Neuronal stem cell (in vitro differentiated cells): ENCODE measurements at regions not wholly inside any gene's neighbourhood (a gene's known extent, or its start where the extent isn't known, plus 50 kb on each side); places are given as distances from the start of the nearest gene placed in this dataset.

Source experiments
- DNase-seq: peaks from one replicate; pipeline ENCODE4 v3.0.0-alpha.2; 2013; ENCODE audit warnings: low spot score
- H2AFZ ChIP-seq: one replicate; pipeline ENCODE4 v1.6.1; 2013; ENCODE audit warnings: mild to moderate bottlenecking, low read length, inconsistent platforms
- H2AK5ac ChIP-seq: 2 replicates; pipeline ENCODE4 v1.6.1; 2013; ENCODE audit warnings: low read depth, mild to moderate bottlenecking, inconsistent platforms, low read length, moderate library complexity, mixed read lengths
- H2BK120ac ChIP-seq: 2 replicates; pipeline ENCODE4 v1.6.1; 2013; ENCODE audit warnings: low read depth, mild to moderate bottlenecking, inconsistent platforms, low read length, moderate library complexity, mixed read lengths
- H2BK12ac ChIP-seq: one replicate; pipeline ENCODE4 v1.6.1; 2013; ENCODE audit warnings: low read length, inconsistent platforms
- H2BK15ac ChIP-seq: 2 replicates; pipeline ENCODE4 v1.6.1; 2013; ENCODE audit warnings: mild to moderate bottlenecking, low read length, inconsistent platforms, mixed read lengths
- H2BK5ac ChIP-seq: one replicate; pipeline ENCODE4 v1.6.1; 2013; ENCODE audit warnings: inconsistent platforms, mild to moderate bottlenecking, low read length, moderate library complexity
- H3K14ac ChIP-seq: one replicate; pipeline ENCODE4 v1.6.1; 2013; ENCODE audit warnings: low read length, inconsistent platforms
- H3K18ac ChIP-seq: 2 replicates; pipeline ENCODE4 v1.6.1; 2013; ENCODE audit warnings: low read length, inconsistent platforms
- H3K23ac ChIP-seq: 2 replicates; pipeline ENCODE4 v1.6.1; 2013; ENCODE audit warnings: low read depth, mild to moderate bottlenecking, mixed read lengths, low read length, inconsistent platforms; ENCODE audit not compliant: poor library complexity
- H3K27ac ChIP-seq: replicated peaks from 3 replicates; pipeline ENCODE4 v1.5.1; 2013; ENCODE audit warnings: low read length, inconsistent platforms
- H3K27me3 ChIP-seq, 3 experiments: 2 replicates each; pipeline ENCODE4 v1.6.1; 2013; ENCODE audit warnings: low read length in 3 of 3, mild to moderate bottlenecking in 2 of 3, inconsistent platforms in 1 of 3, low read depth in 1 of 3, mixed read lengths in 1 of 3, moderate library complexity in 1 of 3; ENCODE audit not compliant: control insufficient read depth in 3 of 3, insufficient read depth in 3 of 3
- H3K36me3 ChIP-seq, 2 donors: replicated peaks in 1 of 2; 2 replicates each; pipeline ENCODE4 v1.6.1; 2013; ENCODE audit warnings: low read length in 2 of 2; ENCODE audit not compliant: control insufficient read depth in 2 of 2, insufficient read depth in 2 of 2
- H3K4ac ChIP-seq: 2 replicates; pipeline ENCODE4 v1.6.1; 2013; ENCODE audit warnings: inconsistent platforms, mild to moderate bottlenecking, low read length, moderate library complexity
- H3K4me1 ChIP-seq, 2 donors: 1 replicate in 1 of 2; 2 replicates in 1 of 2; pipeline ENCODE4 v1.6.1; 2013; ENCODE audit warnings: low read length in 2 of 2, low read depth in 1 of 2; ENCODE audit not compliant: control insufficient read depth in 2 of 2, insufficient read depth in 1 of 2
- H3K4me2 ChIP-seq: one replicate; pipeline ENCODE4 v1.6.1; 2013; ENCODE audit warnings: mild to moderate bottlenecking, low read length, inconsistent platforms; ENCODE audit not compliant: insufficient read depth, poor library complexity, severe bottlenecking
- H3K4me3 ChIP-seq, 2 donors: 2 replicates each; pipeline ENCODE4 v1.5.1; 2013; ENCODE audit warnings: low read length in 2 of 2, mild to moderate bottlenecking in 2 of 2, inconsistent platforms in 1 of 2, moderate library complexity in 1 of 2
- H3K79me1 ChIP-seq: one replicate; pipeline ENCODE4 v1.6.1; 2013; ENCODE audit warnings: low read depth, mild to moderate bottlenecking, inconsistent platforms, low read length, moderate library complexity
- H3K9ac ChIP-seq: one replicate; pipeline ENCODE4 v1.6.1; 2013; ENCODE audit warnings: mild to moderate bottlenecking, low read depth, low read length, inconsistent platforms; ENCODE audit not compliant: poor library complexity
- H3K9me3 ChIP-seq, 2 donors: replicated peaks in 1 of 2; 2 replicates each; pipeline versions ENCODE3 to v1.6.1; 2013; ENCODE audit warnings: low read length in 2 of 2, mild to moderate bottlenecking in 2 of 2, inconsistent platforms in 1 of 2, low read depth in 1 of 2, mixed read lengths in 1 of 2, moderate library complexity in 1 of 2; ENCODE audit not compliant: control insufficient read depth in 2 of 2, insufficient read depth in 1 of 2
- H4K8ac ChIP-seq: one replicate; pipeline ENCODE4 v1.6.1; 2013; ENCODE audit warnings: low read depth, mild to moderate bottlenecking, inconsistent platforms, low read length, moderate library complexity
- H4K91ac ChIP-seq: one replicate; pipeline ENCODE4 v1.6.1; 2013; ENCODE audit warnings: low read length, low read depth, mild to moderate bottlenecking, inconsistent platforms; ENCODE audit not compliant: poor library complexity
- WGBS, 2 donors: extraction: QIAGEN DNeasy Blood & Tissue Kit; methylation state at CpG; one replicate each; pipeline ENCODE4 v1.1.7; 2013; ENCODE audit warnings: missing lambda C conversion rate in 2 of 2, mixed read lengths in 1 of 2; ENCODE audit not compliant: insufficient read length in 2 of 2, insufficient replicate concordance in 1 of 2; ENCODE audit errors: extremely low coverage in 2 of 2; 5-methylcytosine and 5-hydroxymethylcytosine counted together

DNA sequence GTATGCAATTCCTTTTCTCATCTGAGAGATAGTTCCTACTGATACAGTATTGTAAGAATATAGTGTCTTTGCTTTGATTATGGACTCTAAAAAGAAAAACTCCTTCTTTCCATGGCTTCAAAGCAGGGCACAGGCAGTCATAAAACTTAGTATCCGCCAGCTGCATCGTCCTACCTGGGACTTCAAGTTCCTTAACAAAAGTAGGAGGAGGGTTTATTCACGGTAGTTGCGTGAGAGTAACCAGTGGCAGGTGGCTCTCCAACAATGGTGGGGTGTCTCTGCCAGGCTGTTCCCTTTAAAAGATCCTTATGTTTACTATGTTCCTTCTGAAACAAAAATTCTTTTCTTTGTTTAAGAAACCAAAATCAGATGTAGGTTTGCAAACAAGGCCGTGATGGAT lies 173.5 kb upstream of the DMAC1 start:
- Histone ChIP-seq H2BK120ac (no peak overlapping the region), H4K8ac (no peak overlapping the region), H2BK15ac (no peak overlapping the region), H3K23ac (no peak overlapping the region), H3K14ac (no peak overlapping the region), H3K27me3 (no peaks in the 10 kb centered on the region), H2BK12ac (no peak overlapping the region), H3K18ac (no peak overlapping the region), H3K27ac (no peak overlapping the region), H3K36me3 (no peaks in the 10 kb centered on the region), H3K4ac (no peak overlapping the region), H3K9me3 (no peaks in the 10 kb centered on the region), H2AFZ (no peak overlapping the region), H3K9ac (no peak overlapping the region), H3K4me1 (no peaks in the 10 kb centered on the region), H3K4me2 (no peak overlapping the region), H3K79me1 (no peaks in the 10 kb centered on the region), H2BK5ac (no peak overlapping the region), H4K91ac (no peak overlapping the region), H2AK5ac (no peak overlapping the region), H3K4me3 (no peak overlapping the region)
- DNase-seq, result no peak
- no CpG with 5 or more reads among the region's 5 CpGs for WGBS, 2 donors

DNA sequence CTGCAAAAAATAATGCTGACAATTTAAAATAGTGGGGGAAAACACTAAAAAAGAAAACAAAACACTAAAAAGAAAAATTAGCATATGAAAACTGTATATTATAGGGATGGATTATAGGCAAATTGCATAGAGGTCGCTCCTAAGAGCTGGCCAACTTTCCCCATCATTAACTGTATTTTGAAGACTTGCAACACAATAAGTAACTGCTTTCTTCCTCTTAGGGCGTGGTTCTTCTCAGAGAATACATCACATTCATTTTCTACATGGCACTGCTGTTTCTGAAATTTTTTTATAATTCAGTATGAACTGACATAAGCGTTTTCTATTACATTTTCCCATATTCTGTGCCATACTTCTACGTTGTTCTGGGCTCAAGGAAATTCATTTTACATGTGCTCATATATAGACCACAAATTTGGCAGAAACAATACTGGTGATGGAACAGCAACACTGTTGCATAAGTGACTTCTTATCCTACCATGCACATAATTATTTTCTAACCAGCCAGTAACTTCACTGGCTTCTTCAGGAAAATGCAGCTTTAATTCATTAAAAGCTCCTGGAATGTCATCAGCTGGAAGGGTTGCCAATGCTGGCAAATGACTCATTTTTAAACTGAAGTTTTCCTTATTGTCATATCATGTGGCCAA lies 171.2 kb upstream of the DMAC1 start:
- Histone ChIP-seq H3K23ac (no peak overlapping the region), H2BK15ac (no peak overlapping the region), H3K14ac (no peak overlapping the region), H3K79me1 (no peaks in the 10 kb centered on the region), H3K9me3 (no peaks in the 10 kb centered on the region), H3K18ac (no peak overlapping the region), H3K4me1 (no peaks in the 10 kb centered on the region), H3K27me3 (no peaks in the 10 kb centered on the region), H3K36me3 (no peaks in the 10 kb centered on the region), H4K91ac (no peak overlapping the region), H2BK12ac (no peak overlapping the region), H3K4me2 (no peak overlapping the region), H2AK5ac (no peak overlapping the region), H2AFZ (no peak overlapping the region), H4K8ac (no peak overlapping the region), H3K27ac (no peak overlapping the region), H2BK5ac (no peak overlapping the region), H3K4me3 (no peak overlapping the region), H3K4ac (no peak overlapping the region), H2BK120ac (no peak overlapping the region), H3K9ac (no peak overlapping the region)
- DNase-seq, result no peak
- no CpG with 5 or more reads among the region's 4 CpGs for WGBS, 2 donors

DNA sequence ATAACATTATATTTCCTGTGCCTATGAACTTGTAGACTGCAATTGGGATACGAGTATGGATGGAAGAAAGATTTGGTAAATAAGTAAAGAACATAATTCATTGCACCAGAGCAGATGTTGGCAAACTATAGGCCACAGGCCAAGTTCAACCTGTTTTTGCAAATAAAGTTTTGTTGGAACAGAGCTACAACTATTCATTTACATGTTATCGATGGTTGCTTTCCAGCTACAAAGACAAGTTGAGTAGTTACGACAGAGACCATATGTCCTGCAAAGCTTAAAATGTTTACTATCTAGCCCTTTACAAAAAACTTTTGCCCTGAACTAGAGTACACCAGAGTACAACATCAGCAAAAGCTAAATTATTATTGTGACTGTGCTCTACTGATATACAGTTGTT lies 169.1 kb upstream of the DMAC1 start:
- no peaks in the 10 kb centered on the region for H3K27me3 ChIP-seq
- peaks cover 0 to 1% of the 10 kb centered on the region in 2 donors for H3K9me3 ChIP-seq
- H3K36me3 ChIP-seq, result no peaks in the 10 kb centered on the region
- H2BK12ac ChIP-seq, result no peak overlapping the region
- no peak overlapping the region for H3K18ac ChIP-seq
- H3K23ac ChIP-seq, result no peak overlapping the region
- H4K8ac ChIP-seq, result no peak overlapping the region
- H3K4ac ChIP-seq, result no peak overlapping the region
- no peak overlapping the region for H2BK5ac ChIP-seq
- no peak for DNase-seq
- no peaks in the 10 kb centered on the region for H3K79me1 ChIP-seq
- no peak overlapping the region for H3K14ac ChIP-seq
- no peak overlapping the region for H2BK15ac ChIP-seq
- H2BK120ac ChIP-seq, result no peak overlapping the region
- no peak overlapping the region for H2AFZ ChIP-seq
- no peak overlapping the region for H3K4me2 ChIP-seq
- no peak overlapping the region for H3K9ac ChIP-seq
- no peak overlapping the region for H3K4me3 ChIP-seq
- no peak overlapping the region for H2AK5ac ChIP-seq
- H3K4me1 ChIP-seq, result no peaks in the 10 kb centered on the region
- WGBS, 2 donors, result no CpG with 5 or more reads among the region's 3 CpGs
- no peak overlapping the region for H4K91ac ChIP-seq
- no peak overlapping the region for H3K27ac ChIP-seq

DNA sequence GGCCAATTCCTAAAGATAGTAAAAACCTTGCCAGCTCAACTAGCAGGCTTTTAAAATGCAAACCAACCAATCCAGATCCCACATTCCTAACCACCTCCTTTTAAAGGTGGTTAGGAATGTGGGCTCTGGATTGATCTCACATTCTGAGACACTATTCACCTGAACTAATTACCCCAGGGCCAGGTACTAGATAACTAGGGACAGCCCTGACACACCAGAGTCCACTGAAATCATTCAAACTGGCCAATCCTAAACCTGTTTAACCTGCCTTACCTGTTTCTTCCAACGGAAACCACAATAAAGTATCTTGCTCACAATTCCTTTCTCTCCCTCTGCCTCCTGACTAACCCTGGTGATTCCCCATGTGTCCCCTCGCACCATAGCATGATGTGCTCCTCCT lies 168.3 kb upstream of the DMAC1 start:
- Histone ChIP-seq H4K91ac (no peak overlapping the region), H3K9me3 (peaks cover 0 to 1% of the 10 kb centered on the region in 2 donors), H4K8ac (no peak overlapping the region), H3K4me1 (no peaks in the 10 kb centered on the region), H3K27me3 (no peaks in the 10 kb centered on the region), H3K14ac (no peak overlapping the region), H3K4ac (no peak overlapping the region), H2AFZ (no peak overlapping the region), H3K27ac (no peak overlapping the region), H3K4me2 (no peak overlapping the region), H3K23ac (no peak overlapping the region), H2BK5ac (no peak overlapping the region), H3K4me3 (no peak overlapping the region), H2BK15ac (no peak overlapping the region), H3K18ac (no peak overlapping the region), H3K9ac (no peak overlapping the region), H2BK120ac (no peak overlapping the region), H3K79me1 (no peaks in the 10 kb centered on the region), H2AK5ac (no peak overlapping the region), H2BK12ac (no peak overlapping the region), H3K36me3 (no peaks in the 10 kb centered on the region)
- WGBS, 2 donors, result no CpG with 5 or more reads among the region's 2 CpGs
- no peak for DNase-seq
